ENCODE measurements at regions not wholly inside any gene's neighbourhood (a gene's known extent, or its start where the extent isn't known, plus 50 kb on each side); places are given as distances from the start of the nearest gene placed in this dataset.
"Not testable (repeated sequence)": the region's sequence is repeated elsewhere in the genome, so short reads cannot be mapped to it uniquely, and the experiment has no call there.

DNA sequence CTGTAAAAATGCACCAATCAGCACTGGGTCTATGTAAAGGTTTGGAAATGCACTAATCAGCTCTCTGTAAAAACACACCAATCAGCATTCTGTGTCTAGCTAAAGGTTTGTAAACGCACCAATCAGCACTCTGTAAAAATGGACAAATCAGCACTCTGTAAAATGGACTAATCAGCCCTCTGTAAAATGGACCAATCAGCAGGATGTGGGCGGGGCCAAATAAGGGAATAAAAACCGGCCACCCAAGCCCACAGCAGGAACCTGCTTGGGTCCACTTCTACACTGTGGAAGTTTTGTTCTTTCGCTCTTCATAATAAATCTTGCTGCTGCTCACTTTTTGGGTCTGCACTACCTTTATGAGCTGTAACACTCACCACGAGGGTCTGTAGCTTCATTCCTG lies 101.0 kb downstream of the SMC2 start:
- DNase-seq (ENCODE audit: low spot score): peak; percentile 29

DNA sequence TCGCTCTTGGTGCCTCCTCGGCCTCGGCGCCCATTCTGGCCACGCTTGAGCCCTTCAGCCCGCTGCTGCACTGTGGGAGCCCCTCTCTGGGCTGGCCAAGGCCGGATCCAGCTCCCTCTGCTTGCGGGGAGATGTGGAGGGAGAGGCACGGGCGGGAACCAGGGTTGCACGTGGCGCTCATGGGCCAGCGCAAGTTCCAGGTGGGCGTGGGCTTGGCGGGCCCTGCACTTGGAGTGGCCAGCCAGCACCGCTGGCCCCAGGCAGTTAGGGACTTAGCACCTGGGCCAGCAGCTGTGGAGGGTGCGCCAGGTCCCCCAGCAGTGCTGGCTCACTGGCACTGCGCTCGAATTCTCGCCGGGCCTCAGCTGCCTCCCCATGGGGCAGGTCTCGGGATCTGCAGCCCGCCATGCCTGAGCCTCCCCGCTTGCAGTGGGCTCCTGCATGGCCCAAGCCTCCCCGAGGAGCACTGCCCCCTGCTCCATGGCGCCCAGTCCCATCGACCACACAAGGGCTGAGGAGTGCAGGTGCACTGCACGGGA lies 106.4 kb downstream of the SMC2 start:
- no peak for DNase-seq (ENCODE audit: low spot score)

DNA sequence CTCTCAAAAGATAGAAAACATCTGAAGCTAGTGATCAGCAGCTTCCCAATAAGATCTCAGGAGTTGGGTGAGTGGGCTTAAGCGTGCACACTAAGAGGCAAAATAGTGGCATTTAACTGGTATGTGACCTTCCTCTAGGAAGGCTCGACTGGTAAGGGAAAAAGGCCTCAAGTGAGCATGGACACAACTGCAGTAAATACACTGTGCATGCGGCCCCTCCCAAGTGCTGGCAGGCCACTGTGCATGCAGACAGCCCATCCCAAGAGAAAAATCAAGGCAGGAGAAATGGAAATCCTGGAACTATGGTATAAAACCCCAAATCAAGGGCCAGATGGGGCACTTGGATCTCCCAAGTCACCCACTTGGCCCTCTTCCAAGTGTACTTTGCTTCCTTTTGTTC lies 112.7 kb downstream of the SMC2 start:
- no peak for DNase-seq (ENCODE audit: low spot score)

DNA sequence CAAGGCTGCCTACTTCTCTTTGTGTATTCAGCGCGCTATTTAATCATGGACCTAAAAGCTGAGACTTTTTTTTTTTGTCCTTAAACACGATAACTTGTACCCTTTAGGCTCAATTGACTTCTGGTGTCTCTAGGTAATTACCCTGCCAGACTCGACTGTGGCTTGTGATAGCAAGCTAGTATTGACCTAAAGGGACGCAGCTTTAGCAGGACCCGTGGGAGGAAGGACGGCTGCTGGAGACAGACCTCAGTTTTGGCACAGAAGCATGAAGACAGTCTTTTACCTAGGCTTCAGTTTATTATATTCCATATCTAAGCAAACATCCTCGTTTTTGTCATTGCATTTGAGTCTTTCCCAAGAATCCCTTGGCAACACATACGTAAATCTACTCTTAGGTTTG lies 115.3 kb downstream of the SMC2 start:
- no peak for DNase-seq (ENCODE audit: low spot score)

DNA sequence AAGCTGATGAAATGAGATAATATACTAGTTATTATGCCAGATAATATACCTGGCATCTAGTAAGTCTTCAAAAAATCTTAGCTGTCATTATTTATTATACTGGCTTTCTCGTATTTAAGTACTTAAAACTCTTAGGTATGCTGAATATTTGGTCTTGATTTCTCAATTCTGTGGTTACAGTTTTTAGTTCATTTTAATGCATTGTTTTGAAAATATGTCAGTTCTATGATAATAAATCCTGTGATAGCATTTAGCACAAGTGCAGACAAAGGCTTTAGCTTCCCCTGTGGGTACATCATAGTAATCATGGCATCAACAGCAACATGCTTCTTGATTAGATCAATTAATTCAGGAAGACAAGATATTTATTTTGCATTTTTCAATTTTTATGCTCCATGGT lies 133.0 kb downstream of the SMC2 start:
- DNase-seq (ENCODE audit: low spot score): no peak

DNA sequence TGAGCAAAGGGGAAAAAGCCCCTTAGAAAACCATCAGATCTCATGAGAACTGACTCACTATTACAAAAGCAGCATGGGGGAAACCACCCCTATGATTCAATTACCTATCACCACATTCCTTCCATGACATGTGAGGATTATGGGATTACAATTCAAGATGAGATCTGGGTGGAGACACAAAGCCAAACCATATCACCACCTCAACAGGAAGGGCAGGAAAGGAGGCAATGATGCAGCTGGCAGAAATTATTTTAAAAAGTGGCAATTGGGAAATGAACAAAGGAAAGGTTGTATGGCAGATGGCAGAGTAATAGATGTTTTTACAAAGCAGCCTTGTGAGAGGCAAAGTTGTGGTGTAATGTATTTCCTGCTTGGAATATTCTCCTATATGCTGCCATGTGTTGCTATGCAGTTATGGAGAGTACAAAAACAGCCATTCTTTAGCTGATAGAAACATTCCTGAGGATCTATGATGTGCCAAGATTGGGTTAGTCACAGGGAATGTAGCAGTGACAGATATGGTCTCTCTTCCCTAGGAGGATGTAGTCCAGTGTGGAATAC lies 138.8 kb downstream of the SMC2 start:
- DNase-seq (ENCODE audit: low spot score): no peak

DNA sequence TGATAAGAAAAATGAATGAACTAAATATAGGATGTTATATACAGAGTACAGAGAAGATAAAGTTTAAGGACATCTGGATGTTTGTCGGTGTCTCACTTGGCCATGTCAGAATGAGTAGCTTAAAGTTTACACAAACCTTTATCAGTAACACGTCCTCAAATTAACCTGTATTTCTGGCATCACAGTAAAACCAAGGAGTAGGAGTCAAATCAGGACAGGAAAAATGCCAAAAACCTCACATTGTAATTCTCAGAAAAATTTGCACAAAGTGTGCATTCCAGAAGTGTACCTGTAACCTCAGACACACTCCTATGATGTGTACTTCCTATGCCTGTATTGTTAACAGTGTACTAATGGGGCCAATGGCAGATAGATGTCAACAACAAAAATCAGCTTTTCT lies 139.3 kb downstream of the SMC2 start:
- DNase-seq (ENCODE audit: low spot score): no peak

DNA sequence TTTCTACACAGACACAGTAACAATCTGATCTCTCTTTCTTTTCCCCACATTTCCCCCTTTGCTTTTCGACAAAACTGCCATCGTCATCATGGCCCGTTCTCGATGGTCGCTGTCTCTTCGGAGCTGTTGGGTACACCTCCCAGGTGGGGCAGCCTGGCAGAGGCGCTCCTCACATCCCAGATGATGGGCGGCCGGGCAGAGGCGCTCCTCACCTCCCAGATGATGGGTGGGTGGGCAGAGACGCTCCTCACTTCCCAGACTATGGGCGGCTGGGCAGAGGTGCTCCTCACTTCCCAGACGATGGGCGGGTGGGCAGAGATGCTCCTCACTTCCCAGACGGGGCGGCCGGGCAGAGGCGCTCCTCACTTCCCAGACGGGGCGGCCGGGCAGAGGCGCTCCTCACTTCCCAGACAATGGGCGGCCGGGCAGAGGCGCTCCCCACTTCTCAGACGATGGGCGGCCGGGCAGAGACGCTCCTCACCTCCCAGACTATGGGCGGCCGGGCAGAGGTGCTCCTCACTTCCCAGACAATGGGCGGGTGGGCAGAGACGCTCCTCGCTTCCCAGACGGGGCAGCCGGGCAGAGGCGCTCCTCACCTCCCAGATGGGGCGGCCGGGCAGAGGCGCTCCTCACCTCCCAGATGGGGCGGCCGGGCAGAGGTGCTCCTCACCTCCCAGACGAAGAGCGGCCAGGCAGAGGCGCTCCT lies 140.7 kb downstream of the SMC2 start:
- not testable (repeated sequence) for DNase-seq (ENCODE audit: low spot score)

DNA sequence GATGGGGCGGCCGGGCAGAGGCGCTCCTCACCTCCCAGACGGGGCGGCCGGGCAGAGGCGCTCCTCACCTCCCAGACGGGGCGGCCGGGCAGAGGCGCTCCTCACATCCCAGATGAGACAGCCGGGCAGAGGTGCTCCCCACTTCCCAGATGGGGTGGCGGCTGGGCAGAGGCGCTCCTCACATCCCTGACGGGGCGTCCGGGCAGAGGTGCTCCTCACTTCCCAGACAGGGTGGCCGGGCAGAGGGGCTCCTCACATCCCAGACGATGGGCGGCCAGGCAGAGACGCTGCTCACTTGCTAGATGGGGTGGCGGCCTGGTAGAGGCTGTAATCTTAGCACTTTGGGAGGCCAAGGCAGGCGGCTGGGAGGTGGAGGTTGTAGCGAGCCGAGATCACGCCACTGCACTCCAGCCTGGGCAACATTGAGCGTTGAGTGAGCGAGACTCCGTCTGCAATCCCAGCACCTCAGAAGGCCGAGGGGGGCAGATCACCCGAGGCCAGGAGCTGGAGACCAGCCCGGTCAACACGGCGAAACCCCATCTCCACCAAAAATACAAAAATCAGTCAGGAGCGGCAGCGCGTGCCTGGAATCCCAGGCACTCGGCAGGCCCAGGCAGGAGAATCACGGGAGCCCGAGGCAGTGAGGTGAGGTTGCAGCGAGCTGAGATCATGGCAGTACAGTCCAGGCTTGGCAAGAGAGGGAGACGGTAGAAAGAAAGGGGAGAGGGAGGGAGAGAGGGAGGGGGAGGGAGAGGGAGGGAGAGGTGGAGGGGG lies 141.4 kb downstream of the SMC2 start:
- not testable (repeated sequence) for DNase-seq (ENCODE audit: low spot score)

DNA sequence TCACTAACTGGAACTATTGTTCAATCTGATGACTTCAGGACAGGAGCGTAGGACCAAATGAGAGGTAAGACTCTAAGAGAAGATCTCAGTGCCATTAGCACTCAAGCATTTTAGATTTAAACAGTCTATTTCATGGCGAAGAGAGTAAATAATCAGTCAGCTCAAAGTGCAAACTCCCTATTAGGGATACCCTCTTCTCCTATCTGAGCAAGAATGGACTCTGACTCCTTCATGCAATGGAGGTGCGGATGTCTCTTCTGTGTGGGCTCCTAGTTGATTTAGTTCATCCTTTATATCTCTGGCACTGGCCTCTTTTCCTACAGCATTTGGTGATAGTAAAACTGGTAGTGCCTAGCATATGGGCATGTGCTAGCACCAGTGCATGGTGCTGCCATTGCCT lies 144.6 kb downstream of the SMC2 start:
- no peak for DNase-seq (ENCODE audit: low spot score)

DNA sequence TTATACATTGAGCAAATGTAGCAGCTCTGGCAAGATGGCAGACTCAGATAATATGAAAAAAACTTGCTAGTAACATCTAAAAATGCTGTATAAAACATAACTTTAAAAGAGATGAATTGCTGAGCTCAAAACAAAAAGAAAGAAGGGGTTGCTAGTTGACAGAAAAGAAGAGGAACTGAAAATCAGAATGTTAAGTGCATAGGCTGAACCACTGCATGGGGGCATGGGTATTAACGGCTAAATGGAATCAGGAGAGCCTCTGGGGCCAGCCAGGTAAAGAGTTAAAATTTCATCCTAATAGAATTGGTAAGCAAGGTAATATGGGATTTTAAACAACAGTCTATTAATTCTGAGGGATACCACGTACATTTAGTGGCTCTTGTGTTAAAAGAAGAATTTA lies 146.8 kb downstream of the SMC2 start:
- no peak for DNase-seq (ENCODE audit: low spot score)

DNA sequence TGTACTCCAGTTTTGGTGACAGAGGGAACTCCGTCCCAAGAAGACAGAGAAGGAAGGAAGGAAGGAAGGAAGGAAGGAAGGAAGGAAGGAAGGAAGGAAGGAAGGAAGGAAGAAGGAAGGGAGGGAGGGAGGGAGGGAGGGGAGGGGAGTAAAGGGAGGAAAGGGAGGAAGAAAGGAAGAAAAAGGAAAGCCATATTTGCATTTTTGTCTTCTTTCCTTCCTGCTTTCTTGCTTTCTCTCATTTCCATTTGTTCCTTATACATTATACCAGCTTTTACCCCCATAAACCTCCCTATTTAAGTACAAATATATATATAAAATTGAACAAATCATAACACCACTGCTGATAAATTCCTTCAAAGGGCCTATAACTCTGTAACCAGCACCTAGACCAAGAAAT lies 151.8 kb downstream of the SMC2 start:
- DNase-seq (ENCODE audit: low spot score): no peak

DNA sequence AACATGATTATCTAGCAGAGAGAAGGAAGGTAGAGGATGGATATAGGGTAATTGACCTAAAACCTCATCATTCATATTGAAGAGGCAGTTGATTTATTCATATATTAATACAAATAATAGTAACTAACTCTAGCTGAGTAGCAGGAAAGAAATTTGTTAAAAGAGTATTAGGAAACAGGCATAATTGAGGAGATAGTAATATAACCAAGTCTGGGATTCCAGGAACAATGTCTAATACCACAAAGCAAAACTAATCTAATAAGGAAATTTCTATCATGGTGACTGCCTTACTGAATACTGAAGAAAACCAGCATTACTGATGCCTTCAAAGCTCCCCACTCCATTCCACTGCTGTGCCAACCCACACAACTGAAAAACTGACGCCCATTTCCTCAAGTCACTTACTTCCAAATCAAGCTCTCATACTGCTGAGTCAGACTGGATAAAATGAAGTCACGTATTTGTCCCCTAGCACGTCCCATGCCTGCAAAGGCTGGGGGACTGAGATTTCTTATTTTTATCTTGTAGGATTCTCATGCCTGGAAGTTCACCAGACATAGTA lies 153.9 kb downstream of the SMC2 start:
- DNase-seq (ENCODE audit: low spot score): no peak

DNA sequence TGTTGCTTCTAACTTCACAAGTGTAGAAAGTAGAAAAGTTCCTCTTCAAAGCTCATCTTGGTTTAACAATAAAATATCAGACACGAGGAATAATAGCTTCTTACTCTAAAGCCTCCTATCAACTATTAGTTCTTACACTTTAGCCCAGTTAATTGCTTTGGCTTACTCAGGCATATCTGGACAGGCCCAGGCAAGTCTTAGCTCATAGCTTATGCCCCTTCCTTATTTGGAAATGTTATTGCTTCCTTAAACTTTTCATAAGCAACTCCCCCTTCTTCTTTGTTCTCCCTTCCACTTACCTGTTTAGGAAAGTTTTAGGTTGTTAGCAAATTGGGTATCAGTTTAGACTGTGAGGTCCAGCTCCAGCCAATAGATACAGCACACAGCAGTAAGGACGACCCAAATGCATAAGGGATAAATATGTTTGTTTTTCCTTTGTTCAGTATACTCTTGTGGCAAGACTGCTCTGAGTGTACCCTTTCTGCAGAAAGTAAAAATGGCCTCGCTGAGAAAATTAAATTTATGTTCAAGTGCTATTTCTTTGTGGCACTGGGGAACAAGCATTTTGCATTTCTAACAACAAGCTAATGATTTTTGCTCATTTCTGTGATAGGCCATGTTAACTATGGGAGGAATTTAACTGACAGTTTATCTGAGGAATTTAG lies 162.1 kb downstream of the SMC2 start:
- no peak for DNase-seq (ENCODE audit: low spot score)

DNA sequence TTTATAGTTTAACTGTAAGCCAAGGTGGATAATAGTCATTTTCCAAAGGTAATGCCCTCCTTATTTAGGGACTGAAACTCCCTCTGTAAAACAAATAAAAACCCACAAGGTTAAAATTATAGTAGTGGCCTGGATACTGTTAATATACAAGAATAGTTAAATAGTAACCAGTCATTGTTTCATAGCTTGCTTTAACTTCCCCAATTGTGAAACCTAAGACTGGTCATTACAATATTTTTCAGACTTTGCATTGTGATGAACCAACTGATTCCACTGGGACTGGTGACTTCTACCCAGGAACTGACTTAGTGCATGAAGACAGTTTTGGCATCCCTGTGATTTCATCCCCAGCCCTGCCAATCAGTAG lies 162.6 kb downstream of the SMC2 start:
- DNase-seq (ENCODE audit: low spot score): no peak

DNA sequence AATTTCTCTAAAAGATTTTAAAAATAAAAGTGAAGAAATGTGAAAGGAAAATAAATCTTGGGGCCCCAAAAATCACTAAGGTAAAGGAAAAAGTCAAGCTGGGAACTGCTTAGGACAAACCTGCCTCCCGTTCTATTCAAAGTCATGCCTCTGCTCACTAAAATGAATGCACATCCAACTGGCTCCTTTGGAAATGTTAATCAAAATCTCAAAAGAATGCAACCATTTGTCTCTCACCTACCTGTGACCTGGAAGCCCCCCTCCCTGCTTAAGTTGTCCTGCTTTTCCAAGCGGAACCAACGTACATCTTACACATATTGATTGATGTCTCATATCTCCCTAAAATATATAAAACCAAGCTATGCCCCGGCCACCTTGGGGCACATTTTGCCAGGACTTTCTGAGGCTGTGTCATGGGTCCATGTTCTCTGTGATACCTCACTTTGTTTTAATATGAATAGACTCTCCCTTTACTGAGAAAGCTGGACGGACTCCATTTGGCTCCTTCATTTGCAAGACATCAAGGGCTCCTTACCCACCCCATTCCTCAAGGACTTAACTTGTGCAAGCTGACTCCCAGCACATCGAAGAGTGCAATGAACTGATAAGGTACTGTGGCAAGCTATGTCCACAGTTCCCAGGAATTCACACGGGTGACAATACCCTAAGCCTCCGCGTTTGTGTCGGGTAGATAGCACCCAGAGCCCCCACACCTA lies 164.3 kb downstream of the SMC2 start:
- DNase-seq (ENCODE audit: low spot score): no peak

DNA sequence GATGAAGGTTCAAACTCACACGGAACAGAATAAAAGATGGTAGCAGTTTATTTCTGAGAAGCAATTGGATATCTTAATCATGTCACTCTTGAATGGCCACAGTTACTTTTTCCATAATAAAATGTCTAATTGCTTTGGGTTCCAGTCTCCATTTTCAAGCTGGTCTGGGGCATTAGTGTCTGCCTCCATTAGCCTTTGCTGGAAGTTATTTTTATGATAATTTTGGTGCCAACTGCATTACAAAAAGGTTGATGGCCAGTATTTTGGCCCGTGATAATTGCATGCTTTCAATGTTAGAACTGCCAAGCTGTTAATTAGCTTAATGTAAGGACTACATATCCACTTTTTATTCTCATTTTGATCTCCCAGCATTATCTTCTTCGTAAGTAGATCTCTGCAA lies 165.9 kb downstream of the SMC2 start:
- DNase-seq (ENCODE audit: low spot score): no peak

DNA sequence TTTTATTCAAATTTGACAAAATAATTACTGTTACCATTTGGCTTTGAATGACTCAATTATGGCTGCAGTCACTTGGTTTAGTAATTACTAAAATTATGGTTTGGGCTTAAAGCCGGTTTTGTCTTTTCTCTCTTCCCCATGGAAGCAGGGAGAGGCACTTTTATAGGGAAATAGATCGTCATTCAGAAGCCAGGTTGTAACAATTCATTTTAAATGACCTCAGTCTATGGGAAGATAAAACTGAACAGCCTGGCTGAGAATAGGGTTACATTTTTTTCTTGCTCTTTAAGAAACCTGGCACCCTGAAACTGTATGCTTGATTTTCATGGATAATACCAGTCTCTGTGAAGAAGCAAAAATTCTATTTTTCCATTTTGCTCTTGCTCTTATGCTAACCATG lies 169.8 kb downstream of the SMC2 start:
- DNase-seq (ENCODE audit: low spot score): no peak

DNA sequence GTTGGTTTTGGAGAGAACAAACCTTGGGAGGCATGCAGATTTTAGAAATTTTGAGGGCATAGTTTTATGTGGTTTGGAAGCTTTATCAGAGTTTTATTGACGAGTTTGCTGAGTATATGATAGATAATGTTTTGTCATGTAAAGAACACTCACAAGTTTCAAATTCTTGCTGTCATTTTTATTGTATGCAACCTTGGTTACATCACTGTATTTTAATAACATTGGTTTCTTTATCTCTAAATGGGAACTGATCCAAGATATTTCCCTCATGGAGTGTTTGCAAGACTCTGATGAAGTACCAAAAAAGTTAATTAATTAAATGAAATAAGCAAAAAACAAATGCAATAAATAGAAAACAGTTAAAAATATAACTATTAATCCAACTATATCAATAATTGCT lies 170.3 kb downstream of the SMC2 start:
- no peak for DNase-seq (ENCODE audit: low spot score)

DNA sequence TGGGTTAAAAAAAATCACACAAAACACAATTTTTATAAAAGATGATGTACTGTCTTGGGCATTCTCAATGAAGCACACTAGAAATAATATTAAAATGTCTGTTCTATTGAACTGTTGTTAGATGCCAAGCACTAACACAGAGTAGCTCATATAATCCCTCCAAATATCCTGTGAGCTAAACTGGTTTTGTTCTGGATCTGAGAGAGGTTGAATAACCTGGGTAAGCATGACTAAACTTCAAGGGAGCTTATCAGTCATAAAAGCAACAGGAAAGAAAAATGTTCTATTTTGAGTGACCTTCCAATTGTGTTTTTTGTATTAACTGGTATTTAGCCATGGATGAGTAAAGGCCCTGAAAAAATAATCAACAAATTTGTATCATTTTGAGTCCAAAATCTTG lies 175.3 kb downstream of the SMC2 start:
- DNase-seq (ENCODE audit: low spot score): no peak

DNA sequence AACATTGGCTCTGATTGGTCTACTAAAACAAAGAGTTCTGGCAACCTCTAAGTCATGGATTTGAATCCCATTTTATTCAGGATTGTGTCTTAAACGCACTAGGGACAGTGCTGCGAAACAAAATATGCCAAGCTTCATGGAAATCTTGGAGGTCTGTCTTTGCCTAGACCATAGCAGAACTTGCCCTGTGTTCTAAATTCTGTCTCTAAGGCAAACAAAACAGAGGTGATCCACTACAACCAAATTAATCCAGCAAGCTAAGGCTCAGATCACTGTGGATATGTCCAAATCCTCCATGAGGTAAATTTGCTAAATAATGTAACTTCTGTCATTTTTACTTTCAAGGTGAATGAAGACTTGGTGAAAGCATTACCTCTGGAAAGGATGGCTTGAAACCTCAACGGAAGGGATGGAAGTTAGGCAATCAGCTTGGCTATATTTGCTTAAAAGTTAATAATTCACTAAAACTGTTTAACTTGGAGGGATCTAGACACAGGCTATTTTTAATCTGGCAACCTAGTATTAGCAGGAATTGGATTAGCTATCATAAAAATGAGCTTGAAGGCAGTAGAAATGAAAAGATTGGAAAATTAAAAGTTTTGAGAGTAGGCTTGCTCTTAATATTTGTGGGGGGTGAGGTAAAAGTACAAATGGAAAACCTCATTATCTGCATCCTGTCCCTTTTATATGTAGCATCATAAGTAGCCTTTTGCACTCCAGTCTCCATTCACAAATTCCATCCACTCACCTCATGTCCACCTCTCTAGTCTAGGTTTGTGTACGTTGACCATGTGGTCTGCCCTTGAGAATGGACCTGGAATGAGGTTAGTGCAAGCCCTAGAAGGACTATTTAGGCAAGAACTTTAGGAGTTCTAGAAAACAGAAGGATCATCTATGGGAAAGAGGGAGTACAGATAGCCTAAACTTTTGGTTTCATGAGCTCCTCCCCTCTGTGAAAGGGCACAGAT lies 176.2 kb downstream of the SMC2 start:
- DNase-seq (ENCODE audit: low spot score): no peak
